ENCODE measurements at regions not wholly inside any gene's neighbourhood (a gene's known extent, or its start where the extent isn't known, plus 50 kb on each side); places are given as distances from the start of the nearest gene placed in this dataset.

- TF ChIP-seq CTCF (IDR thresholded peaks at IDR 0.05; ENCODE audit: low read length): no peak
- TF ChIP-seq EZH2phosphoT487 (IDR thresholded peaks at IDR 0.05; ENCODE audit: low read length): no peak
Observed at GRCh38 chr2:41703123-41703522, 344.7 kb upstream of the PKDCC start.

Measured in MM.1S (cell line).